RPMI7951 (cell line): ENCODE measurements at regions not wholly inside any gene's neighbourhood (a gene's known extent, or its start where the extent isn't known, plus 50 kb on each side); places are given as distances from the start of the nearest gene placed in this dataset.

Experiments
- DNase-seq: peaks from one replicate; pipeline ENCODE4 v3.0.0-alpha.2; 2012; ENCODE audit warnings: low read depth

- peak; percentile 49 for DNase-seq
Measured at GRCh38 chr7:47636433-47637175, 54.7 kb upstream of the TNS3 start.

GRCh38 chr7:47636081-47636432 lies 54.1 kb upstream of the TNS3 start:
- DNase-seq: peak; percentile 42

DNA sequence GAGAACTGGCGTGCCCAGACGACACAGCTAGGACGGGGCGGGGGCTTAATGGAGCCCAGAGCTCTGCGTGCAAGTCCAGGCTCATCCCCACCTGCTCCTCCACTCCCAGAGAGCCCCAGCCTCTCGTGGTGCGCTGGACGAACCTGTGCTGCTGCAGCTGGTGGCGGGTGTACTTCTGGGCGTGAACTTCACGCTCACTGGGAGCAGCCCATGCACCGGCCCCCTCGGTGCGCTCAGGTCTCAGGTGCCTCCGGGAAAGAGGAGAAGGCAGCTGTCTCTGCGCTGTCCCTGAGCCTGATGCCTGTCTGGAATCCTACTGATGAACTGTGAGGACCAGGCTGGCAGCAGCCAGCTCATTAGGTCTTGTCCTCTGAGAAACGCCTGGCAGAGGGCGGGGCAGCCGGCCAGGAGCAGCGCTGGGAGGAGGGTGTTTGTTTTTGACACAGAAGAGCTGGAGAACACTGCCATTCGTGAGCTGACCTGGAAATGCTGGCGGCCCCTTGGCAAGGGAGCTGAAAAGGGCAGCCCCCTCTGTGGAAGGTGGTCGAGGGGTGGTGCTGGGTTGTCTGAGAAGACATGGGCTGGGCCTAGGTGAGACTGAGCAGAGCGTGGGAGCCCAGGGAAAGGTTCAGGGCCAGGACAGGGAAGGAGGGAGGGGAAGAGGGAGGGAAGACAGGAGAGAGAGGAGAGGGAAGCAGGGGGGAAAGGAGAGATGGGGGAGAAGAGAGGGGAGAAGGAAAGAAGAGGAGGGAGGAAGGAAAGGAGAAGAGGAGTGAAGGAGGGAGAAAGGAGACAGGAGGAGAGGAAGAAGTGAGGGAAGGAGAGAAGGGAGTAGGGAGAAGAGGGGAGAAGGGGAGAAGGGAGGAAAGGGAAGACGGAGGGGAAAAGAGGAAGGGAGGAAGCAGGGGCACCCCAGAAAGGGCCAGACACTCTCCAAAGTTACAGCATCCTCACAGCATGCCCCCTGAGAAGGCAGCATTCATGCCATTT lies 53.5 kb upstream of the TNS3 start:
- DNase-seq: no peak

DNA sequence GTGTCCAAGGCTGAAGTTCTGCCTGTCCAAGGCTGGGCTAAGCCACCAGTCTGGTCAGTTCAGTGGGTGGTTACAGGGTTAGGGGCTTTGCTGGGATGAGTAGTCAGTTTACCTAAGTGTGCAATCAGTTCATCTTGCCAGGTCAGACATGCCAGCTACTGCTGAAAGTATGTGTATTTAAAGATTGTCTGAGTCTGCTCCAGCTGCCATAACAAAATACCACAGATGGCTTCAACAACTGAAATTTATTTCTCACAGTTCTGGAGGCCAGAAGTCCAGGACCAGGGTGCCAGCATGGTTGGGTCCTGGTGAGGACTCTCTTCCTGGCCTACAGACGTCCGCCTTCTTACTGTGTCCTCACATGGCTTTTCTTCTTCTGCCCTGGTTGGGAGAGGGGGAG lies 52.4 kb upstream of the TNS3 start:
- no peak for DNase-seq

DNA sequence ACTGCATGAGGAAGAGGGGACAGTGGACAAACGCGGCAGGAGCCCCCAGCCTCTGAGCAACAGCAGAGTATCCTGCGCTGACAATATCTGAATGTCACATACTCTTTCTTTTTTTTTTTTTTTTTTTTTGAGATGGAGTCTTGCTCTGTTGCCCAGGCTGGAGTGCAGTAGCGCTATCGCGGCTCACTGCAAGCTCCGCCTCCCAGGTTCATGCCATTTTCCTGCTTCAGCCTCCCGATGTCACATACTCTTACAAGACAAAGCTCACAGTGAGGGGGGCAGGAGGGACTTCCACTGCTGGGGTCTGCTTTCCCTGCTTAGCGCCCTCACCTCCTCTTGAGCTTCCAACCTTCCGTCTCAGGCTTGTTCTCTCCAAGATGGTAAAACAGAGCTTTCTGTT lies 51.2 kb upstream of the TNS3 start:
- no peak for DNase-seq
